Bronchial epithelial cell (primary cell): ENCODE measurements at regions not wholly inside any gene's neighbourhood (a gene's known extent, or its start where the extent isn't known, plus 50 kb on each side); places are given as distances from the start of the nearest gene placed in this dataset.
"Not testable (repeated sequence)": the region's sequence is repeated elsewhere in the genome, so short reads cannot be mapped to it uniquely, and the experiment has no call there.

Experiments used
- DNase-seq: peaks from one replicate; pipeline ENCODE4 v3.0.0-alpha.2; 2010; ENCODE audit warnings: low read depth
- FAIRE-seq: peaks from 2 replicates; lab custom pipeline; 2011; peaks lifted over from hg19 to GRCh38; lab: Jason Lieb, UNC
- H3K27me3 ChIP-seq: 2 replicates; pipeline ENCODE4 v1.5.1; 2011; ENCODE audit warnings: low read length; ENCODE audit not compliant: control insufficient read depth, insufficient read depth
- H3K36me3 ChIP-seq: 2 replicates; pipeline ENCODE4 v1.5.1; 2011; ENCODE audit warnings: low read length; ENCODE audit not compliant: control insufficient read depth, insufficient read depth
- H3K4me3 ChIP-seq: 2 replicates; pipeline ENCODE4 v1.5.1; 2011; ENCODE audit warnings: mild to moderate bottlenecking, low read depth, low read length, control low read depth
- TF ChIP-seq, protein P1 (sequence below): IDR thresholded peaks from 2 replicates; pipeline ENCODE4 v1.5.1; 2011; ENCODE audit warnings: mild to moderate bottlenecking, moderate library complexity, low read length, control low read depth, inconsistent platforms; ENCODE audit not compliant: insufficient read depth, severe bottlenecking

GRCh38 chr6:112511441-112511840, 164.3 kb downstream of the RFPL4B start:
- Histone ChIP-seq H3K4me3 (no peak overlapping the region), H3K27me3 (no peaks in the 10 kb centered on the region), H3K36me3 (no peaks in the 10 kb centered on the region)
- FAIRE-seq, result no peak
- TF ChIP-seq, protein P1, sequence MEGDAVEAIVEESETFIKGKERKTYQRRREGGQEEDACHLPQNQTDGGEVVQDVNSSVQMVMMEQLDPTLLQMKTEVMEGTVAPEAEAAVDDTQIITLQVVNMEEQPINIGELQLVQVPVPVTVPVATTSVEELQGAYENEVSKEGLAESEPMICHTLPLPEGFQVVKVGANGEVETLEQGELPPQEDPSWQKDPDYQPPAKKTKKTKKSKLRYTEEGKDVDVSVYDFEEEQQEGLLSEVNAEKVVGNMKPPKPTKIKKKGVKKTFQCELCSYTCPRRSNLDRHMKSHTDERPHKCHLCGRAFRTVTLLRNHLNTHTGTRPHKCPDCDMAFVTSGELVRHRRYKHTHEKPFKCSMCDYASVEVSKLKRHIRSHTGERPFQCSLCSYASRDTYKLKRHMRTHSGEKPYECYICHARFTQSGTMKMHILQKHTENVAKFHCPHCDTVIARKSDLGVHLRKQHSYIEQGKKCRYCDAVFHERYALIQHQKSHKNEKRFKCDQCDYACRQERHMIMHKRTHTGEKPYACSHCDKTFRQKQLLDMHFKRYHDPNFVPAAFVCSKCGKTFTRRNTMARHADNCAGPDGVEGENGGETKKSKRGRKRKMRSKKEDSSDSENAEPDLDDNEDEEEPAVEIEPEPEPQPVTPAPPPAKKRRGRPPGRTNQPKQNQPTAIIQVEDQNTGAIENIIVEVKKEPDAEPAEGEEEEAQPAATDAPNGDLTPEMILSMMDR, result no peak
- DNase-seq, result peak; percentile 67

DNA sequence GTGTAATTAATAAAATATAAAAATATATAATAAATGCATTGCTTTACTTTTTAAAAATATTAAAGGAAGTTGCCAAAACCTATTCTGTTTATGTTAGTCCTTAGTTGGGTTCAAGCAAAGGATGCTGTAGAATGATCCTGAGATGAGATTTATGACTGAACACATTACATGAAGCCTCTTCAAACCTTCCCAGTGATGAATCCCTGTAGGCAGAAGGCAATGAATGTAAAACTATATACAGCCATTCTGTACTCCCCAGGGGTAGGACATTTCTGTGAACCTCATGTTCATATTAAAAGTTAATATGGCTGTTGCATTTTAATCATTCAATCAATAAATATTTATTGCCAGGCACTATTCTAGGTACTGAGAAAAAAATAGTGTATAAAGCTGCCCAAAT, 166.0 kb downstream of the RFPL4B start:
- Histone ChIP-seq H3K4me3 (no peak overlapping the region), H3K27me3 (no peaks in the 10 kb centered on the region), H3K36me3 (no peaks in the 10 kb centered on the region)
- FAIRE-seq, result no peak
- DNase-seq, result no peak
- TF ChIP-seq, protein P1, result no peak

DNA sequence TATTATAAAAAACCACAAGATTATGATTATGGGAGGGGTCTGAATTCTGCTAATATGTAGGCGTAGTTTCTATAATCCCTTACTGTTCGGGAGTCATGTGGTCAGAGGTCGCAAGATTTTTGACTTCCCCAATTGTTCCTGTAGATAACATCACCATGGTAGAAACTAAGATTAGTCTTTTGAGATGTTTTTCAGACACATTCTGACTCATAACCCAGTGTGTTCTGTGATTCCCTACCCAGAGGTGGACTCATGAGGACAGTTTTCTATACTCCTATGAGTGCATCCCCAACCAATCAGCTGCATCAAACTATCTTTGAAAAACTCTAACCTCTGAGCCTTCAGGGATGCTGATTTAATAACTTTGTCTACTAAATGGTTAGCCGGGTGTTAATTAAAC, 175.5 kb downstream of the RFPL4B start:
- Histone ChIP-seq H3K4me3 (no peak overlapping the region), H3K27me3 (no peaks in the 10 kb centered on the region), H3K36me3 (no peaks in the 10 kb centered on the region)
- FAIRE-seq (no peak), DNase-seq (no peak)
- TF ChIP-seq, protein P1, result no peak

GRCh38 chr6:112524071-112524470, 176.9 kb downstream of the RFPL4B start:
- TF ChIP-seq, protein P1, result no peak
- no peaks in the 10 kb centered on the region for H3K27me3 ChIP-seq
- H3K4me3 ChIP-seq, result no peak overlapping the region
- H3K36me3 ChIP-seq, result no peaks in the 10 kb centered on the region
- FAIRE-seq (no peak), DNase-seq (no peak)

GRCh38 chr6:112525749-112526148, 178.6 kb downstream of the RFPL4B start:
- no peaks in the 10 kb centered on the region for H3K36me3 ChIP-seq
- no peaks in the 10 kb centered on the region for H3K27me3 ChIP-seq
- no peak for DNase-seq
- no peak overlapping the region for H3K4me3 ChIP-seq
- FAIRE-seq, result no peak
- TF ChIP-seq, protein P1, result no peak

DNA sequence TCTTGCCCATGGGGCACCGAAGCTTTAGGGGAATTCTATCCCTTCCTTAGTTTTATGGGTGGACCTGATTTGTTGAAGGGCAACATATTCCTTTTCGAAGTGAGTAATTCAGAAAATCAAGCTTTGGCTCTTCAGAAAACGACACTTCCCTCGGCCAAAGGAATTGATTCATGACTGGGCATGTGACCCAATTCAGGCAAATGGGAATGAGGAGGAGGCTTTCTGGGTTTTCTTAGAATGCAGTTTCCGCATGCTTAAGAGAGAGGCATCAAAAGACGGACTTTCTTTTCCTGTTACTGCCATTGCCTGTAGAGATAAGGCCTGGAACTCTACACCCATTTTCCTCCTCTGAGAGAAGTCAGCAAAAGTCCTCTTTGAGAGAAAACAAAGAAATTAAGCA, 179.5 kb downstream of the RFPL4B start:
- H3K36me3 ChIP-seq, result no peaks in the 10 kb centered on the region
- H3K4me3 ChIP-seq, result no peak overlapping the region
- no peak for DNase-seq
- no peak for FAIRE-seq
- TF ChIP-seq, protein P1, result no peak
- H3K27me3 ChIP-seq, result no peaks in the 10 kb centered on the region

DNA sequence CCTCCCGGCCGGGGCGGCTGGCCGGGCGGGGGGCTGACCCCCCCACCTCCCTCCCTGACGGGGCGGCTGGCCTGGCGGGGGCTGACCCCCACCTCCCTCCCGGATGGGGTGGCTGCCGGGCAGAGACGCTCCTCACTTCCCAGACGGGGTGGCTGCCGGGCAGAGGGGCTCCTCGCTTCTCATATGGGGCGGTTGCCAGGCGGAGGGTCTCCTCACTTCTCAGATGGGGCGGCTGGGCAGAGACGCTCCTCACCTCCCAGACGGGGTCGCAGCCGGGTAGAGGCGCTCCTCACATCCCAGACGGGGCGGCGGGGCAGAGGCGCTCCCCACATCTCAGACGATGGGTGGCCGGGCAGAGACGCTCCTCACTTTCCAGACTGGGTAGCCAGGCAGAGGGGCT, 181.2 kb downstream of the RFPL4B start:
- H3K4me3 ChIP-seq, H3K36me3 ChIP-seq, H3K27me3 ChIP-seq, DNase-seq, FAIRE-seq: not testable (repeated sequence)
